IMR-90 (cell line): ENCODE measurements at regions not wholly inside any gene's neighbourhood (a gene's known extent, or its start where the extent isn't known, plus 50 kb on each side); places are given as distances from the start of the nearest gene placed in this dataset.

Source experiments
- ATAC-seq: fragments of 200-7000 bp; cut with Tn5 transposase; 2 replicates; pipeline ENCODE4 v1.9.1; 2020; ENCODE audit warnings: low read depth, mild to moderate bottlenecking, moderate library complexity
- BruUV-seq: library from RNA; stranded (reverse); fragments of 400-500 nt; replicated peaks from 2 replicates; lab custom pipeline; 2021; lab: Mats Ljungman, UMichigan
- CTCF ChIA-PET: fragments of 300-600 bp; formaldehyde crosslinking; extraction: SDS; loops from one replicate; lab custom pipeline; 2021; ENCODE audit warnings: antibody characterized with exemption; lab: Yijun Ruan, JAX
- POLR2A ChIA-PET: fragments of 300-600 bp; sonication (Branson Sonifier 250); formaldehyde crosslinking; loops from one replicate; lab custom pipeline; 2022; ENCODE audit warnings: antibody characterized with exemption; ENCODE audit not compliant: unreplicated experiment; lab: Charles Lee
- DNase-seq: peaks from one replicate; pipeline ENCODE4 v3.0.0; 2013
- H2AFZ ChIP-seq: replicated peaks from 2 replicates; pipeline ENCODE3; 2013; ENCODE audit warnings: low read length, mild to moderate bottlenecking; ENCODE audit not compliant: poor library complexity
- H2AK5ac ChIP-seq: 2 replicates; pipeline ENCODE4 v1.6.1; 2013; ENCODE audit warnings: low read depth, low read length, inconsistent platforms
- H2AK9ac ChIP-seq: replicated peaks from 2 replicates; pipeline ENCODE3; 2013; ENCODE audit warnings: mild to moderate bottlenecking, low read depth, low read length, moderate library complexity; ENCODE audit not compliant: poor library complexity
- H2BK120ac ChIP-seq: 2 replicates; pipeline ENCODE4 v1.6.1; 2013; ENCODE audit warnings: low read depth, low read length, inconsistent platforms
- H2BK15ac ChIP-seq: 3 replicates; pipeline ENCODE4 v1.6.1; 2013; ENCODE audit warnings: low read depth, low read length, inconsistent platforms
- H2BK20ac ChIP-seq: 2 replicates; pipeline ENCODE4 v1.6.1; 2013; ENCODE audit warnings: low read depth, mild to moderate bottlenecking, inconsistent platforms, low read length, moderate library complexity
- H2BK5ac ChIP-seq: 2 replicates; pipeline ENCODE4 v1.6.1; 2013; ENCODE audit warnings: mild to moderate bottlenecking, low read depth, low read length, inconsistent platforms; ENCODE audit not compliant: poor library complexity, severe bottlenecking
- H3K14ac ChIP-seq: replicated peaks from 2 replicates; pipeline ENCODE4 v1.6.1; 2013; ENCODE audit warnings: low read depth, low read length, inconsistent platforms
- H3K18ac ChIP-seq: 2 replicates; pipeline ENCODE4 v1.6.1; 2013; ENCODE audit warnings: low read depth, low read length, control low read depth
- H3K23ac ChIP-seq: 2 replicates; pipeline ENCODE4 v1.6.1; 2013; ENCODE audit warnings: low read depth, low read length, inconsistent platforms
- H3K27ac ChIP-seq: 2 replicates; pipeline ENCODE4 v1.5.1; 2013; ENCODE audit warnings: mild to moderate bottlenecking, control low read depth, low read length; ENCODE audit not compliant: insufficient read depth
- H3K27me3 ChIP-seq: 2 replicates; pipeline ENCODE4 v1.6.1; 2013; ENCODE audit warnings: low read length; ENCODE audit not compliant: control insufficient read depth, insufficient read depth
- H3K36me3 ChIP-seq: 2 replicates; pipeline ENCODE4 v1.6.1; 2013; ENCODE audit warnings: low read length, mixed read lengths; ENCODE audit not compliant: control insufficient read depth, insufficient read depth
- H3K4ac ChIP-seq: 2 replicates; pipeline ENCODE4 v1.6.1; 2013; ENCODE audit warnings: low read depth, low read length, inconsistent platforms
- H3K4me1 ChIP-seq: 2 replicates; pipeline ENCODE4 v1.6.1; 2013; ENCODE audit warnings: low read length, mixed read lengths; ENCODE audit not compliant: control insufficient read depth, insufficient read depth
- H3K4me2 ChIP-seq: 2 replicates; pipeline ENCODE4 v1.6.1; 2013; ENCODE audit warnings: low read depth, mild to moderate bottlenecking, control low read depth, low read length, moderate library complexity
- H3K4me3 ChIP-seq: 2 replicates; pipeline ENCODE4 v1.5.1; 2013; ENCODE audit warnings: low read depth, mild to moderate bottlenecking, control low read depth, low read length, moderate library complexity; ENCODE audit not compliant: insufficient read depth
- H3K56ac ChIP-seq: 2 replicates; pipeline ENCODE4 v1.6.1; 2013; ENCODE audit warnings: low read length, inconsistent platforms; ENCODE audit not compliant: insufficient read depth; ENCODE audit errors: extremely low read depth
- H3K79me1 ChIP-seq, 2 experiments: 2 replicates each; pipeline ENCODE4 v1.6.1; 2013; ENCODE audit warnings: low read length in 2 of 2, inconsistent platforms in 1 of 2, low read depth in 1 of 2
- H3K9ac ChIP-seq: 2 replicates; pipeline ENCODE4 v1.6.1; 2013; ENCODE audit warnings: low read depth, low read length, control low read depth
- H3K9me1 ChIP-seq: 2 replicates; pipeline ENCODE4 v1.6.1; 2013; ENCODE audit warnings: low read length, inconsistent platforms; ENCODE audit not compliant: insufficient read depth
- H3K9me3 ChIP-seq: 2 replicates; pipeline ENCODE4 v1.6.1; 2013; ENCODE audit warnings: low read length; ENCODE audit not compliant: control insufficient read depth, insufficient read depth
- H4K20me1 ChIP-seq: 2 replicates; pipeline ENCODE4 v1.6.1; 2013; ENCODE audit warnings: low read length, inconsistent platforms; ENCODE audit not compliant: insufficient read depth
- H4K5ac ChIP-seq: 2 replicates; pipeline ENCODE4 v1.6.1; 2013; ENCODE audit warnings: mild to moderate bottlenecking, low read depth, low read length, control low read depth
- H4K8ac ChIP-seq, 2 experiments: 2 replicates each; pipeline ENCODE4 v1.6.1; 2013; ENCODE audit warnings: low read depth in 2 of 2, low read length in 2 of 2, control low read depth in 1 of 2, inconsistent platforms in 1 of 2
- H4K91ac ChIP-seq: 2 replicates; pipeline ENCODE4 v1.6.1; 2013; ENCODE audit warnings: low read depth, low read length, inconsistent platforms; ENCODE audit not compliant: insufficient read depth
- BHLHE40 ChIP-seq: fragments of 150-350 bp; IDR thresholded peaks from 2 replicates; pipeline ENCODE4 v1.6.1; 2016; ENCODE audit warnings: mild to moderate bottlenecking, low read depth, low read length
- CEBPB ChIP-seq: IDR thresholded peaks from 2 replicates; pipeline ENCODE4 v1.6.1; 2012; ENCODE audit warnings: low read depth, low read length, improper control_type of control experiment
- CHD1 ChIP-seq: IDR thresholded peaks from 2 replicates; pipeline ENCODE4 v1.6.1; 2012; ENCODE audit warnings: low read depth, low read length, improper control_type of control experiment
- CTCF ChIP-seq: conservative IDR thresholded peaks from 2 replicates; pipeline ENCODE4 v1.5.1; 2012; ENCODE audit warnings: mild to moderate bottlenecking, low read depth, low read length, improper control_type of control experiment
- ELK1 ChIP-seq: fragments of 150-350 bp; IDR thresholded peaks from 2 replicates; pipeline ENCODE4 v1.6.1; 2016; ENCODE audit warnings: low read depth, mild to moderate bottlenecking, low read length, moderate library complexity, borderline replicate concordance
- FOS ChIP-seq: fragments of 150-350 bp; IDR thresholded peaks from 2 replicates; pipeline ENCODE4 v1.6.1; 2016; ENCODE audit warnings: low read depth, low read length
- MAFK ChIP-seq: IDR thresholded peaks from 2 replicates; pipeline ENCODE4 v1.6.1; 2012; ENCODE audit warnings: low read depth, low read length, improper control_type of control experiment
- MAZ ChIP-seq: IDR thresholded peaks from 2 replicates; pipeline ENCODE4 v1.6.1; 2012; ENCODE audit warnings: low read depth, mild to moderate bottlenecking, low read length, improper control_type of control experiment, moderate library complexity, borderline replicate concordance
- MXI1 ChIP-seq: IDR thresholded peaks from 2 replicates; pipeline ENCODE4 v1.6.1; 2012; ENCODE audit warnings: low read depth, mild to moderate bottlenecking, low read length, moderate library complexity, borderline replicate concordance
- NFE2L2 ChIP-seq: fragments of 150-350 bp; IDR thresholded peaks from 2 replicates; pipeline ENCODE4 v1.6.1; 2016; ENCODE audit warnings: low read depth, mild to moderate bottlenecking, low read length
- POLR2A ChIP-seq: IDR thresholded peaks from 2 replicates; pipeline ENCODE4 v1.6.1; 2012; ENCODE audit warnings: mild to moderate bottlenecking, low read depth, low read length
- RAD21 ChIP-seq: IDR thresholded peaks from 2 replicates; pipeline ENCODE4 v1.6.1; 2012; ENCODE audit warnings: low read length, improper control_type of control experiment
- RCOR1 ChIP-seq: IDR thresholded peaks from 2 replicates; pipeline ENCODE4 v1.6.1; 2012; ENCODE audit warnings: mild to moderate bottlenecking, low read length, improper control_type of control experiment; ENCODE audit not compliant: insufficient replicate concordance
- RFX5 ChIP-seq: IDR thresholded peaks from 2 replicates; pipeline ENCODE4 v1.8.0; 2012; ENCODE audit warnings: low read depth, mild to moderate bottlenecking, low read length, moderate library complexity
- SMC3 ChIP-seq: fragments of 150-350 bp; IDR thresholded peaks from 2 replicates; pipeline ENCODE4 v1.6.1; 2016; ENCODE audit warnings: low read depth, mild to moderate bottlenecking, antibody characterized with exemption, low read length, moderate library complexity
- USF2 ChIP-seq: fragments of 150-350 bp; IDR thresholded peaks from 2 replicates; pipeline ENCODE4 v1.6.1; 2017; ENCODE audit warnings: mild to moderate bottlenecking, antibody characterized with exemption, low read length, low read depth
- whole genome bisulfite sequencing, 2 experiments: methylation state at CpG; one replicate each; pipeline versions ENCODE4 v1.1.5 to v1.1.7; 2013; ENCODE audit warnings: missing lambda C conversion rate in 2 of 2; ENCODE audit not compliant: insufficient read length in 1 of 2; ENCODE audit errors: extremely low coverage in 2 of 2; 5-methylcytosine and 5-hydroxymethylcytosine counted together
- dilution Hi-C: fragments of 300-500 bp; cut with HindIII; formaldehyde crosslinking; loops from one replicate; pipeline ENCODE4 v1.14.3; 2018; ENCODE audit warnings: low sequenced_read_pairs; ENCODE audit not compliant: unreplicated experiment
- in situ Hi-C: fragments of 300-500 bp; cut with MboI; formaldehyde crosslinking; loops from 3 replicates; pipeline ENCODE4 v1.14.3; 2019; ENCODE audit warnings: low sequenced_read_pairs, inconsistent platforms, mixed read lengths
- intact Hi-C: fragments of 100-400 bp; cut with micrococcal nuclease; formaldehyde crosslinking; loops from 2 replicates; pipeline ENCODE4 v1.10.0; 2022

DNA sequence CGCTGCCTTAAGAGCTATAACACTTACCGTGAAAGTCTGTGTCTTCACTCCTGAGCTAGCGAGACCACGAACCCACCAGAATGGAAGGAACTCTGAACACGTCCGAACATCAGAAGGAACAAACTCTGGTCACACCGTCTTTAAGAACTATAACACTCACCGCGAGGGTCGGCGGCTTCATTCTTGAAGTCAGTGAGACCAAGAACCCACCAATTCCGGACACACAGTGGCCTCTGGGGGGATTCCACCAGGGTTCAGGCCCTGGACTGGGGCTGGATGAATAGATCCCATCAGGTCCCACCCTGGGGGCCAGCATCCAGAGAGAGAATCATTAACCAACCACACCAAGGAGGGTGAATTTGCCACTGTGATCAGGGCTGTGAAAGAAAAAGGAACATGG lies 55.8 kb upstream of the ATP12A start:
- H3K36me3 ChIP-seq: no peaks in the 10 kb centered on the region
- H2AK5ac ChIP-seq: no peak overlapping the region
- H4K8ac ChIP-seq: no peak overlapping the region
- peak overlapping the region; percentile 3; the same call in 1 of the 2 replicates for H3K27ac ChIP-seq
- no peak for TF ChIP-seq CTCF
- no peak for TF ChIP-seq CHD1
- no peak for TF ChIP-seq NFE2L2
- no peak for TF ChIP-seq RFX5
- TF ChIP-seq MAZ: no peak
- no peak for TF ChIP-seq ELK1
- no peak for TF ChIP-seq USF2
- no peak for TF ChIP-seq CEBPB
- TF ChIP-seq MXI1: no peak
- no peak for TF ChIP-seq MAFK
- TF ChIP-seq FOS: no peak
- no peak for TF ChIP-seq BHLHE40
- TF ChIP-seq RAD21: no peak
- TF ChIP-seq SMC3: no peak
- no peak for TF ChIP-seq RCOR1
- no peak for TF ChIP-seq POLR2A
- no peak overlapping the region for H3K18ac ChIP-seq
- no peak overlapping the region for H4K5ac ChIP-seq
- no peak overlapping the region for H3K14ac ChIP-seq
- in situ Hi-C loops (no loop called here), intact Hi-C loops (no loop called here), dilution Hi-C loops (no loop called here)
- no peak overlapping the region for H2AK9ac ChIP-seq
- no peak overlapping the region for H3K9ac ChIP-seq
- no peak overlapping the region for H3K56ac ChIP-seq
- ChIA-PET CTCF (no interaction called here), POLR2A (no interaction called here)
- no peak overlapping the region for H4K91ac ChIP-seq
- WGBS, 2 experiments: 100% methylated on average over 2 of the region's 12 CpGs; no CpG with 5 or more reads in 1 of the 2 experiments
- H3K4me1 ChIP-seq: peaks cover 2% of the 10 kb centered on the region; the same call in 1 of the 2 replicates
- H3K79me1 ChIP-seq: no peaks in the 10 kb centered on the region
- no peak overlapping the region for H2BK120ac ChIP-seq
- H3K4ac ChIP-seq: no peak overlapping the region
- ATAC-seq (no peak), DNase-seq (no peak)
- no peak overlapping the region for H2BK5ac ChIP-seq
- no peak overlapping the region for H3K4me3 ChIP-seq
- H4K20me1 ChIP-seq: no peaks in the 10 kb centered on the region
- H3K4me2 ChIP-seq: no peak overlapping the region
- no peak overlapping the region for H2BK20ac ChIP-seq
- no TSS peak for BruUV-seq
- no peaks in the 10 kb centered on the region for H3K9me1 ChIP-seq
- H2BK15ac ChIP-seq: no peak overlapping the region
- no peak overlapping the region for H3K23ac ChIP-seq
- no peaks in the 10 kb centered on the region for H3K27me3 ChIP-seq
- no peak overlapping the region for H2AFZ ChIP-seq
- H3K9me3 ChIP-seq: no peaks in the 10 kb centered on the region
